ENCODE measurements at regions not wholly inside any gene's neighbourhood (a gene's known extent, or its start where the extent isn't known, plus 50 kb on each side); places are given as distances from the start of the nearest gene placed in this dataset.
"Not testable (repeated sequence)": the region's sequence is repeated elsewhere in the genome, so short reads cannot be mapped to it uniquely, and the experiment has no call there.

GRCh38 chr1:234794452-234794851, 184.5 kb upstream of the IRF2BP2 start:
- TF ChIP-seq EP300 (conservative IDR thresholded peaks at IDR 0.05; ENCODE audit: poor library complexity, severe bottlenecking); POLR2AphosphoS5 (IDR thresholded peaks at IDR 0.05); RAD21 (conservative IDR thresholded peaks at IDR 0.05): not testable (repeated sequence)

Measured in neural cell (in vitro differentiated cells).